ENCODE measurements at regions not wholly inside any gene's neighbourhood (a gene's known extent, or its start where the extent isn't known, plus 50 kb on each side); places are given as distances from the start of the nearest gene placed in this dataset.

DNA sequence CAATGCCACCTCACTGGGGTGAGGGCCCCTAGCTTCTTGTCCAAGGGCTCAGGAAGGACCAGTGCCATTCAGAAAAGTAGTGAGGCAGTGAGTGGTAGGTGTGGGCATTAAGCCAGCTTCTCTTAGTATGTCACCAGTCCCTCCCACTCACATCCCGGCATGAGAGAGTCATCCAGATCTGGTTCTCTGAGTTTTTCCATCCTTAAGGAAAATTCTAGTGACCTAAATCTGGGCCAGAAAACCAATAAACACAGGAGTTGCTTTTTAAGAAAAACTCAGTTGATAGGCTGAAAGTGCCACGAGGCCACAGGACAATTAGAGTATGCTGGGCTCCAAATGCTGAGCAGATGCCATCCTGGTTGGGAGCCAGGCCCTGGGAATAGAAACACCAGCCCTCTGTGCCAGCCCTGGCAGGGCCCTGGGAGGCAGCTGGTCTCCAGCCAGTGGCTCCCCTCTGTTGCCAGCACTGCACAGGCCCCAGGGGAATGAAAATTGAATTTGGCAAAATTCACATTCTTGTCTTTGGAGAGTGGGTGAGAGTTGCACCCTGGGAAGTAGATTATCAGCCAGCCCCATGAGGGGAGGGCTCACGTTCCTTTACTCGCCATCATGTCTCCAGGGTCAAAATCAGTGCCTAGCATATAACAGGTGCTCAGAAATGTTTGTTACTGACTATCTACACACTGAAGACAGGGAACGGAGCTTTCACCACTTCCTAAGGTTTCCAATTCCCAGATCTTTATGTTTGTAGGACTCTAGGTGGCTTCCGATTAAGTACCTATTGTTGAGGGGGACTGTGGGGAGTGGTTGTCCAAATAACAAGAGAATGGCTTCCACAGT is 52.8 kb downstream of the FAM43A start:
- no peak for DNase-seq
- Histone ChIP-seq H3K27me3 (no peaks in the 10 kb centered on the region), H3K27ac (no peak overlapping the region), H3K36me3 (no peaks in the 10 kb centered on the region), H3K4me1 (no peaks in the 10 kb centered on the region), H3K4me3 (no peak overlapping the region), H3K9me3 (replicated peaks) (no peaks in the 10 kb centered on the region)

DNA sequence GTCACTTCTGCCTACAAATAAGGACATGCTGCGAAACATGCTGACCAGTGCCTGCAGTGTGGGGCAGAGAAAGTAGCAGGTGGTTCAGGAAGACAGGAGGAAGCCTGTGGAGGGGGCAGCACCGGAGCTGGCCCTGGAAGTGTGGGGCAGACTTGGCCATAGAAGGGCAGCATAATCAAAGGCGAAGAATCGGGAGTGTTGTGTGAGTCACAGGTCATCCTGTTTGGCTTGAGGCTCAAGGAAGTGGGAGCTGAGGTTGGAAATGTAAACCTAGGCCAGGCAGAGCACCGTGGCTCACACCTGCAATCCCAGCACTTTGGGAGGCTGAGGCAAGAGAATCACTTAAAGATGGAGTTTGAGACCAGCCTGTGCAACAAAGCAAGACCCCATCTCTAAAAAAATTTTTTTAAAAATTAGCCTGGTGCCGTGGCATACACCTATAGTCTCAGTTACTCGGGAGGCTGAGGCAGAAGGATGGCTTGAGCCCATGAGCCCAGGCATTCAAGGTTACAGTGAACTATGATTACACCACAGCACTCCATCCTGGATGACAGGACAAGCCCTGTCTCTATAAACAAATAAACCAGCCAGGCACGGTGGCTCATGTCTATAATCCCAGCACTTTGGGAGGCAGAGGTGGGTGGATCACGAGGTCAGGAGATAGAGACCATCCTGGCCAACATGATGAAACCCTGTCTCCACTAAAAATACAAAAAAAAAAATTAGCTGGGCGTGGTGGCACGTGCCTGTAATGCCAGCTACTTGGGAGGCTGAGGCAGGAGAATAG is 54.0 kb downstream of the FAM43A start:
- H3K4me3 ChIP-seq = no peak overlapping the region
- no peaks in the 10 kb centered on the region for H3K9me3 ChIP-seq (replicated peaks)
- no peaks in the 10 kb centered on the region for H3K4me1 ChIP-seq
- no peak overlapping the region for H3K27ac ChIP-seq
- no peaks in the 10 kb centered on the region for H3K27me3 ChIP-seq
- H3K36me3 ChIP-seq = no peaks in the 10 kb centered on the region
- DNase-seq = no peak

DNA sequence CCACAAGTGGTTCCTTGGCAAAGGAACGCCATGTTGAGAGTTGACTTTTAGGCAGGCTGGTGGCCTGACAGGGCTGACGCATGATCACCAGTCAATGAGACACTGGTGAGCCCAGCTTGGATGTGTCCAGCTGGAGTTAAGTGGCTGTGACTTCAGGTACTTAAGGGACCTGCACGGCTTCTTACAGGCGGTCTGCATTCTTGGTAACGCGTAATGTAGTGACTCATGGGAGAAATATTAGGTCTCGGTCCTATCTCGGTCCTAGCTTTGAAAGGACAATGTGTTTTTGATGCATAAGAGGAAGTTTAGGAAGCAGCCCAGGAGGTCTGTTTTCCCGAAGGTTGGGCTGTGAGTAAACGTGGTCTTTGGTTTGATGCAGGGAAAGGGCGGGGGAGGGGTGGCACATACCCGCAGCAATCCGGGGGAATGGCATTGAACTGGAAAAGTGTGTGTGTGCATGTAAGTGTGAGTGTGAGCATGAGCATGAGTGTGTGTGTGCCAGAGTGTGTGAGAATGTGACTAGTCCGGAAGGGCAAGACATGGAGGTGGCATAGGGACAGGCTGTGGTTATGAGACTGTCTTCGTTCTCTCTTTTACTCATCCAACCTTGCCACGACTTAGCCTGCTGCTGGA is 55.3 kb downstream of the FAM43A start:
- no peaks in the 10 kb centered on the region for H3K36me3 ChIP-seq
- no peaks in the 10 kb centered on the region for H3K9me3 ChIP-seq (replicated peaks)
- H3K27me3 ChIP-seq = no peaks in the 10 kb centered on the region
- H3K4me3 ChIP-seq = no peak overlapping the region
- no peaks in the 10 kb centered on the region for H3K4me1 ChIP-seq
- DNase-seq = no peak
- no peak overlapping the region for H3K27ac ChIP-seq

DNA sequence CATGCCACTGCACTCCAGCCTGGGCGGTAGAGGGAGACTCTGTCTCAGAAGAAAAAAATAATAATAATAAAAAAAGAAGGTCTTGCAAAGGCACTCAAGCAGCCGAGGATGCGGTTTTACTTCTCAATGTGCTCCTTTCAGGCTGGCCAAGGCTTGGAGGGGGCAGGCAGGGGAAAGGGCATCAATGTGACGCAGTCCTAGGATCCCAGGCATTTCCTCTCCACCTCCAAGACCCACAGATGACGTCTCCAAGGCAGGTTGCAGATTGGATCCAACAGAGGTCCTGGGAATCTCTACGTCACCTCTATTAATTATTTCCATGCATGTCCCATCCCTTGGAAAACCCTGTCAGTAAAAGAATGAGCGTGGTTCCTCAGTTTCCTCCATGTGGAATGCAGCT is 56.2 kb downstream of the FAM43A start:
- DNase-seq = no peak
- no peaks in the 10 kb centered on the region for H3K4me1 ChIP-seq
- no peaks in the 10 kb centered on the region for H3K9me3 ChIP-seq (replicated peaks)
- no peaks in the 10 kb centered on the region for H3K27me3 ChIP-seq
- no peak overlapping the region for H3K4me3 ChIP-seq
- no peak overlapping the region for H3K27ac ChIP-seq
- H3K36me3 ChIP-seq = no peaks in the 10 kb centered on the region

DNA sequence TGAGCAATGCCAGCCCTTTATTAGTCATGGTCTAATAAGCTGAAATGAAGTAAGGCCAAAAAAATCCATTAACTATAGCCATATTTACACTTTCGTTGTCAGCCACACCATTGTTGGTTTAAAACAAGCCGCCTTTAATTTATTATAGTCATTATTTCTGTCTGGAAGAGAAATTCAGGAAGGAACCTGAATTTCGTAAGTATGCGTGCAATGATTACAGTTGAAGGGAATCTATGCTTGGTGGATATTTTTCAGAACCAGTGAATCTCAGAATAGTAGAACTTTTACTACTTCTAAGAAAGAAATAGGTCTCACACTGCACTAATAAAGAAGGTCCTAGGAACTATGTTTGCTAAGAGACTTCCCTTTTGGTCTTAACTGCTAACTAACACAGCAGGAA is 59.1 kb downstream of the FAM43A start:
- no peak overlapping the region for H3K27ac ChIP-seq
- no peak for DNase-seq
- no peak overlapping the region for H3K4me3 ChIP-seq
- H3K27me3 ChIP-seq = no peaks in the 10 kb centered on the region
- no peaks in the 10 kb centered on the region for H3K36me3 ChIP-seq
- H3K9me3 ChIP-seq (replicated peaks) = no peaks in the 10 kb centered on the region
- H3K4me1 ChIP-seq = no peaks in the 10 kb centered on the region

DNA sequence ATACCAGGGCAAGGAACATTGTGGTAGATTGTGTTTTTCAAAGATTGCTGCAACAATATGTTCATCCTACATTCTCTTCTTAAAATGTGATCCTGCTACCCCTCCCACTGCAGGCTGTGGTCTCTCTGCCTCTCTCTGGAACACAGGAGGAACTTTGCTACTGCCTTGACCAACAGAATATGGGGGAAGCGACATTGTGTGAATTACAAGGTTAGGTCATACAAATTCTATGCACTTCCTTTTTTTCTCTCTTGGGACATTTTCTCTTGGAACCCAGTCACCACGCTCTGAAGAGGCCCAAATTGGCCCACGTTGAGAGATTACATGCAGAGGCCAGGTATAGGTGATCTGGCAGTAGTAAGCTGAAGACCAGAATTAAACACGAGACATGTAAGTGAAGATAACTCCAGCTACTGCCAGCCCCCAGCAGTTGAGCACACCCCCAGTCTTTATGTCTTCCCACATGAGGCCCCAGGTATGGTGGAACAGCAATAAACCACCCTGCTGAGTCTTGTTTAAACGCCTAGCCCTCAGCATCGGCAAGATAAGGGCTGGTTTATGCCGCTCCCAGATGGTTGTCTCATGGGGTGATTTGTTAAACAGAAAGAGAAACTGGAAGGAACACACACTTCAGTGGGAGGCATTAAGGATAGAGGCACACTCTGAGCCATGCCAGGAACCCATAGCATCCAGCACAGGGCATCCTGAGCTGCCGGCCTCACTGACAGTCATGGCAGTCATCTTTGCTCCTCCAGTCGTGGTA is 59.9 kb downstream of the FAM43A start:
- no peaks in the 10 kb centered on the region for H3K27me3 ChIP-seq
- no peaks in the 10 kb centered on the region for H3K9me3 ChIP-seq (replicated peaks)
- H3K4me3 ChIP-seq = no peak overlapping the region
- H3K4me1 ChIP-seq = no peaks in the 10 kb centered on the region
- no peak overlapping the region for H3K27ac ChIP-seq
- DNase-seq = no peak
- H3K36me3 ChIP-seq = no peaks in the 10 kb centered on the region

DNA sequence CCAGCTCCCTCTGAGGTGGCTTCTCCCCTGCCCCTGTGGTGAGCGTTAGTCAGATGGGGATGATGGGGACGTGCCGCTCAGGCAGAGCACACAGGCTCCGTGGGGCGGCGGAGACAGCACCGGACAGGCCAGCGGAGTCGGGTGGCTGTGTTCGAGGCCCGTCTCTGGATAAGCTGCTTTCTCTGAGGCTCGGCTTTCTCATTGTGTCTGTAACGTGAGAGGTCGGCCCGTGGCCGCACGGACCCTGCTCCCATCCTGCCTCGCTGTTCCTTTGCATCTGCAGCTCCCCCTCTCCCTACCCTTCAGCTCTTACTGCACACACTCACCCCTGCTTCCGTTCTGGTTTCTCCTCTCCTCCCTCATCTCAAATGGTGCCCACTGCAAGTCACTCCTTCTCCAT is 62.5 kb downstream of the FAM43A start:
- Histone ChIP-seq H3K27ac (no peak overlapping the region), H3K27me3 (no peaks in the 10 kb centered on the region), H3K4me3 (no peak overlapping the region), H3K36me3 (no peaks in the 10 kb centered on the region), H3K9me3 (replicated peaks) (no peaks in the 10 kb centered on the region), H3K4me1 (no peaks in the 10 kb centered on the region)
- DNase-seq = no peak

DNA sequence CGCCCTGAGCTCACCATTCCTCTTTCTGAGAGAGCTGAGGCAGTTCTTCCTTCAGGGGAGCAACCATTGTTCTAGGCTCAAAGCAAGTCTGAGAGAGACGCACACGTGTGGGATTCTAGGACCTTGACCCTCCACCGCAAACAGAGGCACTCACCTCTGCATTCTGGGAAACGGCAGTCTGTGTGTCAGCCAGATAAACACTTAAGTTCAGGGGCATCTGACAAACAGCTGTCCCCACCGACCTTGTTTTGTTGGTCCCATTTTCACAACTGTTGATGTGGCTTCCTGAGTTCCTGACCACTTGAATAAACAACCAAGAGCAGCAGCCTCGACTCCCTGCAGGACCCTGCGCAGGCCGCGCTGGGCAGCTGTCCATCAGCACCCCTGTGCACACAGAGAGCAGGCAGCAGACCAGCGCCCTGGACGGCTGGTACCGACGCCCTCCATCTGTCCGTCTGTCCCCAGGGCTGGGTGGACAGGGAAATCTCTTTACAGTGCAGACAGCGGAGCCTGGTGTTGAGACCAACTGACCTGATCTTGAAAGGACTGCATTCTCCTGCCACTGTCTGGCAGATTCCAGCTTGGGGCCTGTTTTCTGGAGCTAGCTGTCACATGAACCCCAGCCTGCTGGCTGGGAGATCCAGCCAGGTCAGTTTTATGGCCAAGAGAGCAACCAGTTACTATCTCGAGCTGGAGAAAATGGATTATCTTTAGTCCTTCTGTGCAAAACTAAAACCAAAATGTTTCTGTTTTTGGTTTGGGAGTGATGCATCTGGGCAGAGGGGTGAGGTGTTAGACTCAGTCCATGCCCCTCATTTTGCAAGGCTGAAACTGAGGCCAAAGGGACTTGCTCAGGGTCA is 64.2 kb downstream of the FAM43A start:
- H3K36me3 ChIP-seq = no peaks in the 10 kb centered on the region
- H3K27ac ChIP-seq = no peak overlapping the region
- H3K27me3 ChIP-seq = no peaks in the 10 kb centered on the region
- no peak for DNase-seq
- no peak overlapping the region for H3K4me3 ChIP-seq
- no peaks in the 10 kb centered on the region for H3K9me3 ChIP-seq (replicated peaks)
- H3K4me1 ChIP-seq = no peaks in the 10 kb centered on the region

DNA sequence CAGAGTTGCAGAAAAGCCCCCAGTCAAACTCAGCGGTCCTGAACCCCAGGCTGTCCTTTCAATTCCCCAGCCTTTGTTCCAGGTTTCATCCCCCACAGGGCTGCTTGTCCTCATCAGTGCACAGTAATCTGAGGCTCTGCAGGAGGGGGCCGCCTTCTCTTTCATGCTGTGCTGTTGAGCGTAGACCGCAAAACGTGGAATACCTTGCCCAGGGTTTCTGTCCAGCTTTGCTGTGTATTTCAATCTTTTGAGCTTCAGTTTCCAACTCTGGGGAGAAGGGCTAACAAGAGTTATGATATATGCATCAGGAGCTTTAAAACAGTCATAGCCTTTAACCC is 64.8 kb downstream of the FAM43A start:
- no peaks in the 10 kb centered on the region for H3K27me3 ChIP-seq
- no peaks in the 10 kb centered on the region for H3K4me1 ChIP-seq
- H3K36me3 ChIP-seq = no peaks in the 10 kb centered on the region
- DNase-seq = no peak
- H3K4me3 ChIP-seq = no peak overlapping the region
- no peak overlapping the region for H3K27ac ChIP-seq
- no peaks in the 10 kb centered on the region for H3K9me3 ChIP-seq (replicated peaks)

DNA sequence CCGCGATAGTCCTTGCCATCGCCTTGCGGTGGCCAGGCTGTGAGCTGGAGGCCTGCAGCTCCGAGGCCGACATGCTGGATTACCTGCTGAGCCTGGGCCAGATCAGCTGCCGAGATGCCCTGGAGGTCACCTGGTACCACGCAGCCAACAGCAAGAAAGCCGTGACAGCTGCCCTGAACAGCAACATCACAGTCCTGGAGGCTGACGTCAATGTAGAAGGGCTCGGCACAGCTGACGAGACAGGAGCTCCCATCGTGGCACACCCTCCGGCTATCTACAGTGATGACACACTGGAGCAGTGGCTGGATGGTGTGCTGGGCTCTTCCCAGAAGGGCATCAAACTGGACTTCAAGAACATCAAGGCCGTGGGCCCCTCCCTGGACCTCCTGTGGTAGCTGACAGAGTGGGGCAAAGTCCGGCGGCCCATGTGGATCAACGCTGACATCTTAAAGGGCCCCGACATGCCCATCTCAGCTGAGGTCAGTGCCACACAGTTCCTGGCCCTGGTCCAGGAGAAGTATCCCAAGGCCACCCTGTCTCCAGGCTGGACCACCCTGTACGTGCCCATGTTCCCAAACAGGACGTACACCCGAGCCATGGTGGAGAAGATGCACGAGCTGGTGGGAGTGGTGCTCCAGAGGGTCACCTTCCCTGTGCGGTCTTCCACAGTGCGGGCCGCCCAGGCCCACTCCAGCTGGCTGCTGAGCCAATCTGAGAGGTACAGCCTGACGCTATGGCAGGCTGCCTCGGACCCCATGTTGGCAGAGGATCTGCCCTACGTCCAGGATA is 70.2 kb downstream of the FAM43A start:
- H3K4me3 ChIP-seq = no peak overlapping the region
- H3K36me3 ChIP-seq = no peaks in the 10 kb centered on the region
- no peak overlapping the region for H3K27ac ChIP-seq
- DNase-seq = peak; percentile 47 to 48
- H3K9me3 ChIP-seq (replicated peaks) = no peaks in the 10 kb centered on the region
- H3K27me3 ChIP-seq = no peaks in the 10 kb centered on the region
- no peaks in the 10 kb centered on the region for H3K4me1 ChIP-seq

DNA sequence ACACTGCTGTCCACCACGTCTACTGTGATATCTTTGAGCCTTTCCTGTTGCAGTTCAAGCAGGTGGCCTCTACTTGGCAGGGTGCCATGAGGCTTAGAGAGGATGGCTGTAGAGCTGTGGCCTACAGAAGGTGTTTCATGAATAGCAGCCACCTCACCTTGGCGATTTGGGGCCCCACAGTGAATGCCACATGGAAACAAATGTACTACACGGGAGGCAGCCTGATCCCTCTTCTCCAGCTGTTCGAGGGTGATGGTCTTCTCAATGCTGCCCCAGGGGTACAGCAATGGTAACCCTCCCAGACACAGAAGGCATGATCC is 70.7 kb downstream of the FAM43A start:
- H3K27me3 ChIP-seq = no peaks in the 10 kb centered on the region
- no peak overlapping the region for H3K4me3 ChIP-seq
- no peaks in the 10 kb centered on the region for H3K4me1 ChIP-seq
- no peak overlapping the region for H3K27ac ChIP-seq
- DNase-seq = peak; percentile 21 to 22
- H3K36me3 ChIP-seq = no peaks in the 10 kb centered on the region
- no peaks in the 10 kb centered on the region for H3K9me3 ChIP-seq (replicated peaks)

DNA sequence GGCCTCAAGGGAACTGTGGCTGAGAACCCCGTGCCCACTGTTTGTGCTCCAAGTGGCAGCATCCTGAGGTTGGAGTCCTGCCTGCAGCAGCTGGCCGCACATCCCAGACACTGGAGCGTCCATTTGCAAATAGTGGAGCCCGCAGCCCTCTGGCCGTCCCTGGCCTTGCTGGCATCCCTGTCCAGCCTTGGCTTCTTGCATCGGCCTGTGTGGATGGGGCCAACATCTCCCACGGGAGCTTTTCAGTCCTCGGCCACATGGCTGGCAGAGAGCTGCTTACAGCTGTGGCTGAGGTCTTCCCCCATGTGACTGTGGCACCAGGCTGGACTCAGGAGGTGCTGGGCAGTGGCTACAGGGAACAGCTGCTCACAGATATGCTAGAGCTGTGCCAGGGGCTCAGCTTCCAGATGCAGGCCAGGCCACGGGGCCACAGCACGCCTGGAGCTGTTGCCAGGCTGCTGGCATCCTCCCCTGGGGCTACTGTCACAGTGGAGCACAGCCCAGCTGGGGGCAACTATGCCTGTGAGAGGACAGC is 71.2 kb downstream of the FAM43A start:
- Histone ChIP-seq H3K27ac (no peak overlapping the region), H3K36me3 (no peaks in the 10 kb centered on the region), H3K9me3 (replicated peaks) (no peaks in the 10 kb centered on the region), H3K27me3 (no peaks in the 10 kb centered on the region), H3K4me3 (no peak overlapping the region), H3K4me1 (no peaks in the 10 kb centered on the region)
- DNase-seq = no peak

DNA sequence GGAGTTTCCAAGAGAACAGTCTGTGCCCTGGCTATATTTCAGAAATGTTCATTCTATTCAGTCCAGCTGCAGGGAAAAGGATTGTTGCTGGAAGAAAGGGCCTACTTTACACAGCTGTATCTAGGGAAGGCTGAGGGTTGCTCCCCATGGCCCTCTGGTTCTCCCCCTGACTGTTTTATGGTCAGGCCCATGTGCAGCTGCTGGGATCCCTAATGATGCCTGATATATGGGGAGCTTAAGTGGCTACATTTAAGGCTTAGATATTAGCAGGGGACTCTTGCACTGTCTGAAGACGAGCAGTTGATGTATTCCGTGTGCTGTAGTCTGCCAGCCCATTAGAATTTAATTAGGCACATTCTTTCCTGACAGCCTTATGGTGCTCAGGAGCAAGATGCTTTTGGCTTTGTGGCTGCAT is 72.0 kb downstream of the FAM43A start:
- DNase-seq = peak in 1 of 2 experiments; percentile 9
- no peak overlapping the region for H3K4me3 ChIP-seq
- H3K4me1 ChIP-seq = no peaks in the 10 kb centered on the region
- no peak overlapping the region for H3K27ac ChIP-seq
- no peaks in the 10 kb centered on the region for H3K9me3 ChIP-seq (replicated peaks)
- H3K36me3 ChIP-seq = no peaks in the 10 kb centered on the region
- no peaks in the 10 kb centered on the region for H3K27me3 ChIP-seq

Data from SJCRH30 (cell line).